GM18861 (cell line): ENCODE measurements at regions not wholly inside any gene's neighbourhood (a gene's known extent, or its start where the extent isn't known, plus 50 kb on each side); places are given as distances from the start of the nearest gene placed in this dataset.
"Not testable (repeated sequence)": the region's sequence is repeated elsewhere in the genome, so short reads cannot be mapped to it uniquely, and the experiment has no call there.

Experiments
- ATAC-seq: cut with Tn5 transposase; IDR thresholded peaks from one replicate; pipeline ENCODE4 v1.9.1; 2021; ENCODE audit not compliant: unreplicated experiment

DNA sequence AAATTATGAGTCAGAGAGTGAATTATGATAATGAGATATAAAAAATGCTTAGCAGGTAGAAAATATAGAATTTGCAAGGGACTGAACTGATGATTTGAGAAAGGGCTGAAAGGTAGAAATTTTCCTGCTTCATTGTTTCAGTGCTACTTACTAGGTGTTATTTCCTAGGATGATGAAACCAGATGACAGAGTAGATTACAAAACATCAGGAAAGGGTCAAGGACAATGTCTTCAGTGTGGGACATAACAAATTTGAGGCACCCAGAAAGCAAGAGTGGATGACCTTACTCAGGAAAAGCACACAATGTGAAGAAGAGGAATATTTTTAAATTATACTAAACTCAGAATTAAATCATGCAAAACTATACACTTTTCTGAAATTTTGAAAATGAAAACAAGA lies 102.1 kb downstream of the SHCBP1 start:
- ATAC-seq, result no peak

DNA sequence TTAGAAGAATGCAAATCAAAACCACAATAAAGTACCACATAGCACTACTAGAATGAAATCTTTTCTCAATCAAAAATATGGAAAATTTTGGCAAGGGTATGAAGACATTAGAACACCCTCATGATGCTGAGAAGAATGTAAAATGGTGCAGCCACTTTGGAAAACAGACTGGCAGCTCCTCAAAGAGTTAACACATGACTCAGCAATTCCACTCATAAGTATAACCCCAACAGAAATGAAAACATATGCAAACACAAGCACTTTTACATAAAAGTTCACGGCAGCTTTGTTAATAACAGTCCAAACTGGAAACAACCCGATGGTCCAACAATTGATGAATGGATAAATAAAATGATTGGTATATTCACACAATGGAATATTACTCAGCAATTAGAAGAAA lies 124.5 kb downstream of the SHCBP1 start:
- ATAC-seq, result no peak

DNA sequence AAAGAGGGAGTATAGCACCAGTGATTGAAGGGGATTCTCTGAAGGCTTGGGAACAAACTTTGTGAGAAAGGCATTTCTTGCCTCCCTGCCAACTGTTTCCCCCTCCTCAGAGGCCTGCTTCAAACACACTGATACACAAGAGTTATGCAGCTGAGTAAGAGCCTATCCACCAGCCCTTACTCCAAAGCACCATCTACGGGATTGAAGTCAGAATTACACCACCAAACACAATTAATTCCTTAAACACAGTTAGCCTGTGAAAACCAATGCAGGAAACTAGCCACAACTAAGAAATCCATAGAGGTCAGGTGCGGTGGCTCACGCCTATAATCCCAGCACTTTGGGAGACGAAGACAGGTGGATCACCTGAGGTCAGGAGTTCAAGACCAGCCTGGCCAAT lies 138.3 kb downstream of the SHCBP1 start:
- ATAC-seq, result no peak

DNA sequence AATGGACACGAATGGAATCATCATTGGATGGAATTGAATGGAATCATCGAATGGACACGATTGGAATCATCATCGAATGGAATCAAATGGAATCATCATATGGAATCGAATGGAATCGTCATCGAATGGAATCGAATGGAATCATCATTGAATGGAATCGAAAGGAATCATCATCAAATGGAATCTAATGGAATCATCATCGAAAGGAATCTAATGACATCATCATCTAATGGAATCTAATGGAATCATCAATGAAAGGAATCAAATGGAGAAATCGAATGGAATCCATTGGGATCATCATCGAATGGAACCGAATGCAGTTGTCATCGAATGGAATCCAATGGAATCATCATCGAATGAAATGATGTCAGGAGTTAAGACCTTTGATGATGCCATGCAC lies 154.9 kb downstream of the SHCBP1 start:
- no peak for ATAC-seq

DNA sequence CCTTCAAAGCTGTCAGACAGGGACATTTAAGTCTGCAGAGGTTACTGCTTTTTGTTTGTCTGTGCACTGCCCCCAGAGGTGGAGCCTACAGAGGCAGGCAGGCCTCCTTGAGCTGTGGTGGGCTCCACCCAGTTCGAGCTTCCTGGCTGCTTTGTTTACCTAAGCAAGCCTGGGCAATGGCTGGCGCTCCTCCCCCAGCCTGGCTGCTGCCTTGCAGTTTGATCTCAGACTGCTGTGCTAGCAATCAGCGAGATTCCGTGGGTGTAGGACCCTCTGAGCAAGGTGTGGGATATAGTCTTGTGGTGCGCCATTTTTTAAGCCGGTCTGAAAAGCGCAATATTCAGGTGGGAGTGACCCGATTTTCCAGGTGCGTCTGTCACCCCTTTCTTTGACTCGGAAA lies 166.4 kb downstream of the SHCBP1 start:
- ATAC-seq, result not testable (repeated sequence)

DNA sequence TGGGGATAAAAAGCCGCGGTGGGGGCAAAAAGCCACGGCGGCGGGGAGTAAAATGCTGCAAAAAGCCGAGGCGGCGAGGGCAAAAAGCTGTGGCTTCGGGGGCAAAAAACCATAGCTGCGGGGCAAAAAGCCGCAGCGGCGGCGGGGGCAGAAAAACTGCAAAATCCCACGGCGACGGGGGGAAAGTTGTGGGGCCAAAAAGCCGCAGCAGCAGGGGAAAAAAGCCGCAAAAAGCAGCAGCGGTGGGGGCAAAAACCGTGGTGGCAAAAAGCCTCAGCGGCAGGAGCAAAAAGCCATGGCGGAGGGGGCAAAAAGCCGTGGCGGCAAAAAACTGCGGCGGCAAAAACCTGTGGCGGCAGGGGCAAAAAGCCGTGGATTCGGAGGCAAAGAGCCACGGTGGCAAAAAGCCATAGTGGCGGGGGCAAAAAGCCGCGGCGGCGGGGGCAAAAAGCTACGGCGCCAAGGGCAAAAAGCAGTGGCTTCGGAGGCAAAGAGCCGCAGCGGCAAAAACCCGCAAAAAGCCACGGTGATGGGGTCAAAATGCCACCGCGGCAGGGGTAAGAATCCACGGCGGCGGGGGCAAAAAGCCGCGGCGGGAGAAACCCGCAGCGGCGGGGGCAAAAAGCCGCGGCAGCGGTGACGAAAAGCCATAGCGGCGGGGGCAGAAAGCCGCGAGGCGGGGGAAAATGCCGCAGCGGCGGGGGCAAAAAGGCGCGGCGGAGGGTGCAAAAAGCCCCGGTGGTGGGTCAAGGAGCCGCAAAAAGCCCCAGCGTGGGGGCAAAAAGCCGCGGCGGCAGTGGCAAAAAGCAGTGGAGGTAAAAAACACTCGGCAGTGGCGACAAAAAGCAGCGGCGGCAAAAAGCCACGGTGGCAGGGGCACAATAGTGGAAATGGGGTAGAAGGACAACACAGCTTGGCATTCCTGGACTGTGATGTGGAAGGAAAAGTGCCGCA lies 192.8 kb downstream of the SHCBP1 start:
- ATAC-seq, result no peak

DNA sequence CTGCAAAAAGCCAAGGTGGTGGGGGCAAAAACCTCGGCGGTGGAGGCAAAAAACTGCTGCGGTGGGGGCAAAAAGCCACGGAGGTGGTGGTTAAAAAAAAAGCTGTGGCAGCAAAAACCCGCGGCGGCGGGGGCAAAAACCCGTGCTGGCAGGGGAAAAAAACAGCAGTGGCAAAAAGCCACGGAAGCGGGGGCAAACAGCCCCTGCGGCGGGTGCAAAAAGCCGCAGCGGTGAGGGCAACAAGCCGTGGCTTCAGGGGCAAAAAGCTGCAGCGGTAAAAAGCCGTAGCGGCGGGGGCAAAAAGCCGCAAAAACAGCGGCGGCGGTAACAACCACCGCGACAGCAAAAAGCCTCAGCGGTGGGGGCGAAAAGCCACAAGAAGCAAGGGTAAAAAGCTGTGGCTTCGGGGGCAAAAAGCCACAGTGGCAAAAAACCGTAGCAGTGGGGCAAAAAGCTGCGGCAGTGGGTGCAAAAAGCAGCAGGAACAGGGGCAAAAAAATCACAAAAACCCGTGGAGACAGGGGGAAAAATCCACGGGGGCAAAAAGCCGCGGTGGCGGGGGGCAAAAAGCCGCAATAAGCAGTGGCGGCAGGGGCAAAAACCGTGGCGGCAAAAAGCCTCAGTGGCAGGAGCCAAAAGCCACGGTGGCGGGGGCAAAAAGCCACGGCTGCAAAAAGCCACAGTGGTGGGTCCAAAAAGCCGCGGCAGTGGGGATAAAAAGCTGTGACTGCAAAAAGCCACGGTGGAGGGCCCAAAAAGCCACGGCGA lies 193.7 kb downstream of the SHCBP1 start:
- ATAC-seq, result no peak

DNA sequence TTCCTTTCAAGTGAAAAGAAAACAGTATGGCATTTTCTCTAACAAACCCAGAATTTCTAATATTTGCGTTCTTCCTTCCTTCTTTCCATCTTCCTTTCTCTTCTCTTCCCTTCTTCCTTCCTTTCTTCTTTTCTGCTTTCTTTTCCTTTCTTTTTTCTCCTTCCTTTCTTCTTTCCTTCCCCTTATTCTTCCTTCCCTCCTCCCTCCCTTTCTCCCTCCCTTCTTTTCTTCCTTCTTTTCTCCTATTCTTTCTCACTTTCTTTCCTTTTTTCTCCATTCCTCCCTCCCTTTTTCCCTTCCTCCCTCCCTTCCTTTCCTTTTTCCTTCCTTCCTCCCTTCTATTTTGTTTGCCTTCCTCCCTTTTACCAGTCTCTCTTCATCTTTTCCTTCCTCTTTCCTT lies 194.8 kb downstream of the SHCBP1 start:
- no peak for ATAC-seq

DNA sequence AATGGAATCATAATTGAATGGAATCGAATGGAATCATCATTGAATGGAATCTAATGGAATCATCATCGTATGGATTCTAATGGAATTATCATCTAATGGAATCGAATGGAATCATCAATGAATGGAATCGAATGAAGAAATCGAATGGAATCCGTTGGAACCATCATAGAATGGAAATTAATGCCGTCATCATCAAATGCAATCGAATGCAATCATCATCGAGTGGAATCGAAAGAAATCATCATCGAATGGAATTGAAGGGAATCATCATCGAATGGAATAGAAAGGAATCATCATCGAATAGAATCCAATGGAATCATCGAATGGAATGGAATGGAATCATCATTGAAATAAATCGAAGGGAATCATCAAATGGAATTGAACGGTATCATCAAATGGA lies 217.2 kb downstream of the SHCBP1 start:
- no peak for ATAC-seq

DNA sequence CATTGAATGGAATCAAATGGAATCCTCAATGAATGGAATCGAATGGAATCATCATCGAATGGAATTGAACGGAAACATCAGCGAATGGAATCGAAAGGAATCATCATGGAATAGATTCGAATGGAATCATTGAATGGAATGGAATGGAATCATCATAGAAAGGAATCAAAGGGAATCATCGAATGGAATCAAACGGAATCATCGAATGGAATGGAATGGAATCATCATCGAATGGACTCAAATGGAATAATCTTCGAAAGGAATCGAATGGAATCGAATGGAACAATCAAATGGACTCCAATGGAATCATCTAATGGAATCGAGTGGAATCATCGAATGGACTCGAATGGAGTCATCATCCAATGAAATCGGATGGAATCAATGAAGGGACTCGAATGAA lies 222.6 kb downstream of the SHCBP1 start:
- ATAC-seq, result not testable (repeated sequence)

DNA sequence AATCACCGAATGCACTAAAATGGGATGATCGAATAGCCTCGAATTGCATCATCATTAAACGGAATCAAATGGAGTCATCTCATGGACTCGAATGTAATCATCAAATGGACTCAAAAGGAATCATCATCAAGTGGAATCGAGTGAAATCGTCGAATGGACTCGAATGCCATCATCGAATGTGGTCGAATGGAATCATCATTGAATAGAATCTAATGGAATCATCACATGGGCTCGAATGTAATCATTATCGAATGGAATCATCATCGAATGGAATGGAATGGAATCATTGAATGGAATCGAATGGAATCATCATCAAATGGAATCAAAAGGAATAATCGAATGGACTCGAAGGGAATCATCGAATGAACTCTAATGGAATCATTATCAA lies 224.3 kb downstream of the SHCBP1 start:
- ATAC-seq, result not testable (repeated sequence)

DNA sequence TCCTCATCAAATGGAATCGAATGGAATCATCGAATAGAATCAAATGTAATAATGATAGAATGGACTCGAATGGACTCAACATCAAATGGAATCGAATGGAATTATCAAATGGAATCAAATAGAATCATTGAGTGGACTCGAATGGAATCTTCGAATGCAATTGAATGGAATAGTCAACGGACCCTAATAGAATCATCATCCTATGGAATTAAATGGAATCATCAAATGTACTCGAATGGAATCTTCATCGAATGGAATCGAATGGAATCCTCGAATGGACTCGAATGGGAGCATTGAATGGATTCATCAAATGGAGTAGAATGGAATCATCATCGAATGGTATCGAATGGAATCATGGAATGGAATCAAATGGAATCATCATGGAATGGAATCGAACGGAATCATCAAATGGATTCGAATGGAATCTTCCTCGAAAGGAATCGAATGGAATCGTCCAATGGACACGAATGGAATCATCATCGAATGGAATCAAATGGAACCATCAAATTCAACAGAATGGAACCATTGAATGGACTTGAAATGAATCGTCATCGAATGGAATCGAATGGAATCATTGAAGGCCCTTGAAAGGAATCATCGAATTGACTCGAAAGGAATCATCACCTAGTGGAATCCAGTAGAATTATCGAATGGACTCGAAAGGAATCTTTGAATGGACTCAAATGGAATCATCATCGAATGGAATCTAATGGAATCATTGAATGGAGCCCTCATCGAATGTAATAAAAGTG lies 224.9 kb downstream of the SHCBP1 start:
- ATAC-seq, result not testable (repeated sequence)

DNA sequence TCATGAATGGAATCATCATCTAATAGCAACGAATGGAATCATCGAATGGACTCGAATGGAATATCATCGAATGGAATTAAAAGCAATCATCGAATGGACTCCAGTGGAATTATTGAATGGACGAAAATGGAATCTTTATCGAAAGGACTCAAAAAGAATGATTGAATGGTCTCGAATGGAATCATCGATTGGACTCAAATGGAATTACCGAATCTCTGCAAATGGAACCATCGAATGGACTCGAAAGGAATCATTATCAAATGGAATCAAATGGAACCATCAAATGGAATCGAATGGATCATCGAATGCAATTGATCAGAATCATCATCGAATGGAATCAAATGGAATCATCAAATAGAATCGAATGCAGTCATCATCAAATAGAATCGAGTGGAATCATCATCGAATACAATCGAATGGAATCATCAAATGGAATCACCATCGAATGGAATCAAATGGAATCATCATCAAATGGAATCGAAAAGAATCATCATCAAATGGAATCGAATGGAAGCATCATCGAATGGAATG lies 225.7 kb downstream of the SHCBP1 start:
- ATAC-seq, result not testable (repeated sequence)

DNA sequence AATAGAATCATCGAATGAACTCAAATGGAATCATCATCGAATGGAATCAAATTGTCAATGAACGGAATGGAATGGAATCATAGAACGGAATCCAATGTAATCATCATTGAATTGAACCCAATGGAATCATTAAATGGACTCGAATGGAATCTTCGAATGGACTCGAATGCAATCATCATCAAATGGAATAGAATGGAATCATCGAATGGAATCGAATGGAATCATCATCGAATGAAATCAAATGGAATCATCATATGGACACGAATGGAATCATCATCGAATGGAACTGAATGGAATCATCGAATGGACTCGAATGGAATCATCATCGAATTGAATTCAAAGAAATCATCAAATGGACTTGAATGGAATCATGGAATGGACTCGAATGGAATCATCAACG lies 226.2 kb downstream of the SHCBP1 start:
- not testable (repeated sequence) for ATAC-seq

DNA sequence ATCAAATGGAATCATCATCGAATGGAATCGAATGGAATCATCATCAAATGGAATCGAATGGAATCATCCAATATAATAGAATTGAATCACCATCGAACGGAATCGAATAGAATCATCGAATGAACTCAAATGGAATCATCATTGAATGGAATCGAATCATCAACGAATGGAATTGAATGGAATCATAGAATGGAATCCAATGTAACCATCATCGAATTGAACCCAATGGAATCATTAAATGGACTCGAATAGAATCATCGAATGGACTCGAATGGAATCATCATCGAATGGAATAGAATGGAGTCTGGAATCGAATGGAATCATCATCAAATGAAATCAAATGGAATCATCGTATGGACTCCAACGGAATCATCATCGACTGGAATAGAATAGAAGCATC lies 227.0 kb downstream of the SHCBP1 start:
- not testable (repeated sequence) for ATAC-seq

DNA sequence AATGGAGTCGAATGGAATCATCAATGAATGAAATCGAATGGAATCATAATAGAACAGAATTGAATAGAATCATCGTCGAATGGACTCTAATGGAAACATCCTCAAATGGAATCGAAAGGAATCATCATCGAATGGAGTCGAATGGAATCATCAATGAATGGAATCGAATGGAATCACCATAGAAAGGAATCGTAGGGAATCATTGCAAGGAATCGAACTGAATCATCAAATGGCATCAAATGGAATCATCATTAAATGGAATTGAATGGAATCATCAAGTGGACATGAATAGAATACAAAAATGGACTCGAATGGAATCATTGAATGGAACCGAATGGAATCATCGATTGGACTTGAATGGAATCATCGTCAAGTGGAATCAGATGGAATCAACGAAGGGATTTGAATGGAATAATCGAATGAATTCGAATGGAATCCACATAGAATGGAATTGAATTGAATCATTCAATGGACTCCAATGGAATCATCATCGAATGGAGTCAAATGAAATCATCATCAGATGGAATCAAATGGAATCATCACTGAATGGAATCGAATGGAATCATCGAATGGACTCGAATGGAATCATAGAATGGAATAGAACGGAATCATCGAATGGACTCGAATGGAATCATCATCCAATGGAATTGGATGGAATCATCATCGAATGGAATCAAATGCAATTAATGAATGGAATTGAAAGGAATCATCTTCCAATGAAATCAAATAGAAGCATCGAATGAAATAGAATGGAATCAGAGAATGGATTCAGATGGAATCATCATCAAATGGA lies 228.1 kb downstream of the SHCBP1 start:
- ATAC-seq, result not testable (repeated sequence)

DNA sequence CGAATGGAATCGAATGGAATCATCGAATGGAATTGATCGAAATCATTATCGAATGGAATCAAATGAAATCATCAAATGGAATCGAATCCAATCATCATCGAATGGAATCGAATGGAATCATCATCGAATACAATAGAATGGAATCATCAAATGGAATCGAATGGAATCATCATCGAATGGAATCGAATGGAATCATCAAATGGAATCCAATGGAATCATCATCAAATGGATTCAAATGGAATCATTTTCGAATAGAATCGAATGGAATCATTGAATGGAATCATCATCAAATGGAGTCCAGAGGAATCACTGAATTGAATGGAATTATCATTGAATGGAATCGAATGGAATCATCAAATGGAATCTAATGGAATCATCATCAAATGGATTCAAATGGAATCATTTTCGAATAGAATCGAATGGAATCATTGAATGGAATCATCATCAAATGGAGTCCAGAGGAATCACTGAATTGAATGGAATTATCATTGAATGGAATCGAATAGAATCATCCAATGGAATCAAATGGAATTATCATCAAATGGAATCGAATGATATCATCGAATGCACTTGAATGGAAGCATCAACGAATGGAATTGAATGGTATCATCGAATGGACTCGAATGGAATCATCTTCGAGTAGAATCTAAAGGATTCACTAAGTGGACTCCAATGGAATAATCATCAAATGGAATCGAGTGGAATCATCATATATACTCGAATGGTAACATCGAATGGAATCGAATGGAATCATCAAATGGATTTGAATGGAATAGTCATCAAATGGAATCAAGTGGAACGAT lies 230.3 kb downstream of the SHCBP1 start:
- ATAC-seq, result not testable (repeated sequence)

DNA sequence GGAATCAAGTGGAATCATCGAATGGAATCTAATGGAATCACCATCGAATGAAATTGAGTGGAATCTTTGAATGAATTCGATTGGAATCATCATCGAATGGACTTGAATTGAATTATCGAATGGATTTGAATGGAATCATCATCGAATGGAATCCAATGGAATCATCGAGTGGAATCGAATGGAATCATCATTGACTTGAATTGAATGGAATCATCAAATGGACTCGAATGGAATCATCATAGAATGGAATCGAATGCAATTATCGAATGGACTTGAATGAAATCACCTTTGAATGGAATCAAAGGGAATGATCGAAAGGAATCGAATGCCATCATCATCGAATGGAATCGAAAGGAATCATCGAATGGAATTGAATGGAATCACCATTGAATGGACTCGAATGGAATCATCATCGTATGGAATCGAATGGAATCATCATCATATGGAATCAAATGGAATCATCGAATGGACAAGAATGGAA lies 231.6 kb downstream of the SHCBP1 start:
- not testable (repeated sequence) for ATAC-seq

DNA sequence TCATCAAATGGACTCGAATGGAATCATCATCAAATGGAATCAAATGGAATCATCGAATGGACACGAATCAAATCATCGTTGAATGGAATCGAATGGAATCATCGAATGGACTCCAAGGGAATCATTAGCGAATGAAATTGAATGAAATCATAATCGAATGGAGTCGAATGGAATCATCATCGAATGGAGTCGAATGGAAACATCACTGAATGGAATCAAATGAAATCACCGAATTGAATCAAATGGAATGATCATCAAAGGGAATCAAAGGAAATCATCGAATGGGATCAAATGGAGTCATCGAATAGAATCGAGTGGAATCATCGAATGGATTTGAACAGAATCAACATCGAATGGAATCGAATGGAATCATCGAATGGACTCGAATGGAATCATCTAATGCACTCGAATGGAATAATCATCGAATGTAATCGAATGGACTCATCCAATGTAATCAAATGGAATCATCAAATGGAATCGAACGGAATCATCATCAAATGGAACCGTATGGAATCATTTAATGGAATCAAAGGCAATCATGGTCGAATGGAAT lies 232.2 kb downstream of the SHCBP1 start:
- not testable (repeated sequence) for ATAC-seq
